NCI-H1092 (cell line): ENCODE measurements at regions not wholly inside any gene's neighbourhood (a gene's known extent, or its start where the extent isn't known, plus 50 kb on each side); places are given as distances from the start of the nearest gene placed in this dataset.
"Not testable (repeated sequence)": the region's sequence is repeated elsewhere in the genome, so short reads cannot be mapped to it uniquely, and the experiment has no call there.

Experiments
- DNase-seq: peaks from one replicate; lab custom pipeline; 2025; lab: John Stamatoyannopoulos, UW

GRCh38 chr15:38745126-38745525 lies 180.5 kb upstream of the RASGRP1 start:
- no peak for DNase-seq

GRCh38 chr15:38745626-38746025 lies 181.0 kb upstream of the RASGRP1 start:
- DNase-seq: no peak

DNA sequence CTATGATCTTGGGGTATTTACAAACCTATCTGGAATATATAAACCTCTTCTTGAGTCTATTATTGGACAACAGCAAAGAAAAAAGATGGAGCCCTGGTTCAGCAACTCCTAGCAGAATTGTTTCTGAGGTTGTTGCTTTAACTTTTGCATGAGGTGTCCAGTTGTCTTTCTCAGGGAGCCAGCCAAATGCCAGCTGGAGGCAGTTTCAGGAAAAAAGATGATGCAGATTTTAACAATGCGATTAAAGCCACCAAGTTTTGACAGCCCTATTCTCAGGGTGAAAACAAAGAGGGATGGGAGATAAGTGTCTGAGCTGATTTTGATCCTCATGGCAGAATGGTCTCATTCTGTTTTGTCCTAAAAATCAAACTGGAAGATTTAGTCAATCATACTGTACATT lies 181.6 kb upstream of the RASGRP1 start:
- no peak for DNase-seq

DNA sequence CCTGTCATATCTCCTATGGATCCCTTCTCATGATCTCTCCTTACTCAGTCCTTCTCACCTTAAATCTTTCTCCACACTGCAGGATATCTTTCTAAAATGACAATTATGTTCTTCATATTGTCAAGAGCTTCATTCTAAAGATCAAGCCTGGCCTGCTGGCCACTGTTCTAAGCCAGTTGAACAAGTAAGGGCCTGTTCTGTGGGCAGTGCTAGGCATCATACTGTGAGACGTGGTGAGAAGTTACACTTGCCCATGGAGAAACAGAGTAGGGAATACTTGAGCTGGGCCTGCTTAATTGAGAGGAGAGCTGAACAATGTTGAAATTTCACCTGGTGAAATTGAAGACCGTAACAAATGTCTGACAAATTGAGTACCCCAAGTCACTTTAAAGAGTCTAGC lies 184.1 kb upstream of the RASGRP1 start:
- no peak for DNase-seq

- DNase-seq: no peak
Observed at GRCh38 chr15:38750786-38751185, 186.2 kb upstream of the RASGRP1 start.

- DNase-seq: no peak
Observed at GRCh38 chr15:38755718-38756117, 191.1 kb upstream of the RASGRP1 start.

DNA sequence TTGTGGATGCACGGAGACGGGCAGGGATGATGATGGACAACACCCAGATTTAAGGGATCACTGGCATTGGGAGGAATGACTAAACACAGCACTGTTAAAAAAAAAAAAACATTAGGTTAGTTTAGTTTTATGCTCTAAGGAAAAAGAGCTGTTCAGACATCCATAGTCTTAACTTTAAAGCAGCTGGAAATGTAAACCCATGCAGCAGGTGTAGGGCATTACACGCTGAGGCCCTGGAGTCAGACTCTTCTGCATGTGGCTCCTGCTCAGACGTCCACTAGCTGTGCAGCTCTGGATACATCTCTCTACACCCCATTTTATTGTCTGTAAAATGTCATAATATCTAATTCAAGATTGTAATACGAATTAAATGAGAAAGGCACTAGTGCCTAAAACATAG lies 191.8 kb upstream of the RASGRP1 start:
- no peak for DNase-seq

GRCh38 chr15:38758043-38758442 lies 193.4 kb upstream of the RASGRP1 start:
- DNase-seq: no peak

DNA sequence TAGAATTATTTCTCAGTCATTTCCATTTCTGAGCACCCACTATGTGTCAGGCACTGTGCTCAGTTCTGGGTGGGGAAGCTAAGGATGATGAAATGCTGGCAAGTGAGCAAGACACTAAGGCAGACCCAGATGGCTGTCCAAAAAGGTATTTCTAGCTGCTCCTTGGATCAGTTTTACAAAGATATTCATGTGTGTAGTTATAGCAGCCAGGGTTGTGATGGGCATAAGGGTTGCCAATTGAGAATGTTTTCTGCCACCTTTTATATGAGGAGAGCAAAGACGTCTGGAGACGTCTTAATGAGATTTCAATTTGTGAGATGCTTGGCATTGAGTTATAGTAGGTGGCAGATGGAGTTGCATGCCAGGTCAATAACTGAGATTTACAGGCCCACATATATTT lies 197.1 kb upstream of the RASGRP1 start:
- no peak for DNase-seq

DNA sequence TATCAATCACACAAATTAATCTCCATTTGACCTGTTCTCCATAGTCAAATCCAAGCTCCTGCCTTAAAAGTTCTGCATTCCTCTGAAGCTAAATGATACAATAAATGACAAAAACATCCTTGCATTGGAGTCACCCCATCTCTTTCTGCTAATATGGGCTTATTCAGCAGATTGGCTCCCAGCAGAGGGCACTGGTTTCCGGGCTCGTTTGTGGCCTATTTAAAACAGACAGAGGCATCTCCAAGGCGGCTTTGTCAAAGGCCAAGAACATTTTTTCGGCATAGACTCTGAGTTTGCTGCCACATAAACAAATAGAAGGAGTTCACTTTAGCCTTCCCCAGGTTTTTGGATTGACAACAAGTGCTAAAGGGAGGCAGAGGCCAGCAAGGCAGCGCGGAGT lies 204.4 kb upstream of the RASGRP1 start:
- DNase-seq: no peak

GRCh38 chr15:38769492-38769891 lies 204.9 kb upstream of the RASGRP1 start:
- DNase-seq: no peak

DNA sequence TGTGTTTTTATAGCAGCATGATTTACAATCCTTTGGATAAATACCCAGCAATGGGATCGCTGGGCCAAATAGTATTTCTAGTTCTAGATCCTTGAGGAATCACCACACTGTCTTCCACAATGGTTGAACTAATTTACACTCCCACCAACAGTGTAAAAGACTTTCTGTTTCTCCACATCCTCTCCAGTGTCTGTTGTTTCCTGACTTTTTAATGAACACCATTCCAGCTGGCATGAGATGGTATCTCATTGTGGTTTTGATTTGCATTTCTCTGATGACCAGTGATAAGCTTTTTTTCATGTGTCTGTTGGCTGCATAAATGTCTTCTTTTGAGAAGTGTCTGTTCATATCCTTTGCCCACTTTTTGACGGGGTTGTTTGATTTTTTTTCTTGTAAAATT lies 209.5 kb upstream of the RASGRP1 start:
- not testable (repeated sequence) for DNase-seq

GRCh38 chr15:38781196-38781595 lies 216.6 kb upstream of the RASGRP1 start:
- DNase-seq: no peak

DNA sequence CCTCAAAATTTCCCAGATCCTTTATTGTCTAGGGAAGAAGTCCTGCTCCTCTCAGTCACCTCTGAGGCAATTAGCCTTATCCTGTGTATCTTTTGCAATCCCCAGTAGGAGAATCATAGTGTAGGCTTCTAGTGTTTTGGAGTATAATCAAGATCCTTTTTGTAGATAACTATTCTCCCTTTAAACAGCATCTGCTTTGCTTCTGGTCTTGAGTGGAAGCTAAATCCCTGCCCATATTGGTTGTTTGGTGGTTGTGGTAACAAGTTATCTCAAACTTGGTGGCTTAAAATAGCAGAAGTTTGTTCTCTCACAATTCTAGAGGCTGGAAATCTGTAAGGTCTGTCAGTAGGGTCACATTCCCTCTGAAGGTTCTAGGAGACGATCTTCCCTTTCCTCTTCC lies 217.5 kb upstream of the RASGRP1 start:
- DNase-seq: no peak

DNA sequence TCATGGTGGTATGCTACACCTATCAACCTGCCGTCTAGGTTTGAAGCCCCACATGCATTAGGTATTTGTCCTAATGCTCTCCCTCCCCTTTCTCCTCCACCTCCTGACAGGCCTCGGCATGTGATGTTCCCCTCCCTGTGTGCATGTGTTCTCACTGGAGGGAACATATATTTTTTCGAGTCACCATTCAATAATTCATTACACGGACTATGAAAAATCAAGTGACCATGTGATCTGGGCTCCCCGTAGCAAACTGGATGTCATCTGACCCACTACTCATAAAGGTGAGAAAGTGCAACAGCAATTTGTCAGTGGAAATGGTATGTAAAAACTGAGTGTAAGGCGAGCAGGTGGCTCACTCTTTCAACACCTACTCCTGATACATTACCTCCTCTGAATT lies 224.3 kb upstream of the RASGRP1 start:
- DNase-seq: no peak

GRCh38 chr15:38789566-38789965 lies 225.0 kb upstream of the RASGRP1 start:
- no peak for DNase-seq

- no peak for DNase-seq
Observed at GRCh38 chr15:38793206-38793810, 228.7 kb upstream of the RASGRP1 start.

GRCh38 chr15:38795471-38796245 lies 231.0 kb upstream of the RASGRP1 start:
- no peak for DNase-seq

DNA sequence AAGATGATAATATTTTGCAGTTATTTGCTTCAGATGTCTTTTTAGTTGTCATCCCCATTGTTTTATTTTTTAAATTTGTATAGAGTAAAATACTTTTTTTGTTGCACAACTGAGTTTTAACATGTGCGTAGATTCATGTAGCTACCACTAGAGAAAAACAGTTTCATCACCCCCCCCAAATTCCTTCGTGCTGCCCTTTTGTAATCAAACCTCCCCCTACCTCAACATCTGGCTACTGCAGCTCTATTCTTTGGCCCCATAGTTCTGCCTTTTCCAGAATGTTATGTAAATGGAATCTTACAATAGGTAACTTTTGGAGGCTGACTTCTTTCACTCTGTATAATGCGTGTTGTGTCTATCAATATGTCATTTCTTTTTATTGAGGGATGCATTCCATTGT lies 232.0 kb upstream of the RASGRP1 start:
- DNase-seq: no peak

DNA sequence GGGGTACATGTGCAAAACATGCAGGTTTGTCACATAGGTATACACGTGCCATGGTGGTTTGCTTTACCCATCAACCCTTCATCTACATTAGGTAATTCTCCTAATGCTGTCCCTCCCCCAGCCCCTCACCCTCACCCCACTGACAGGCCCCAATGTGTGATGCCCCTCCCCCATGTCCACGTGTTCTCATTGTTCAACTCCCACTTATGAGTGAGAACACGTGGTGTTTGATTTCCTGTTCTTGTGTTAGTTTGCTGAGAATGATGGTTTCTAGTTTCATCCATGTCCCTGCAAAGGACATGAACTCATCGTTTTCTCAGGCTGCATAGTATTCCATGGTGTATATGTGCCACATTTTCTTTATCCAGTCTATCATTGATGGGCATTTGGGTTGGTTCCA lies 232.9 kb upstream of the RASGRP1 start:
- not testable (repeated sequence) for DNase-seq

DNA sequence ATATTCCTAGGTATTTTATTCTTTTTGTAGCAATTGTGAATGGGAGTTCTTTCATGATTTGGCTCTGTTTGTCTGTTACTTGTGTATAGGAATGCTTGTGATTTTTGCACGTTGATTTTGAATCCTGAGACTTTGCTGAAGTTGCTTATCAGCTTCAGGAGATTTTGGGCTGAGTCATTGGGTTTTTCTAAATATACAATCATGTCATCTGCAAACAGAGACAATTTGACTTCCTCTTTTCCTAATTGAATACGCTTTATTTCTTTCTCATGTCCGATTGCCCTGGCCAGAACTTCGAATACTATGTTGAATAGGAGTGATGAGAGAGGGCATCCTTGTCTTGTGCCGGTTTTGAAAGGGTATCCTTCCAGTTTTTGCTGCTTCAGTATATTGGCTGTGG lies 234.6 kb upstream of the RASGRP1 start:
- DNase-seq: not testable (repeated sequence)

DNA sequence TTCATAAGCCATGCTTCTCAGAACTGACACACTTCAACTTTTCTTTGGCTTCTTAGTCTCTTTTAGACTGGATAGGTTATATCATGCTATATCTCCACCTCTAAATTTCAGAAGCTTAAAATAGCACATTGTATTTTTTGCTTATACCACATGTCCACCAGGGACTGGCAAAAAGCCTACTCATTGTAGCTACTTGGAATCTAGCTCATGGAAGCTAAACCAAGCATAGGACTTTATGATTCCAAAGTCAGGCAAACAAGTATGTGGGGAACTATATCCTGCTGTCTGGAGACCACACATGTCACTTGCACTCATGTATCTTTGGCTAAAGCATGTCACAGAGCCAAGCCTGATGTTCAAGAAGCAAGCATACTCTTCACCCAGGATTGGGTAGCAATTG lies 245.0 kb upstream of the RASGRP1 start:
- no peak for DNase-seq

- DNase-seq: no peak
Observed at GRCh38 chr15:38810686-38811085, 246.1 kb upstream of the RASGRP1 start.

- DNase-seq: not testable (repeated sequence)
Observed at GRCh38 chr15:38814254-38814653, 249.6 kb upstream of the RASGRP1 start.
